ENCODE measurements at regions not wholly inside any gene's neighbourhood (a gene's known extent, or its start where the extent isn't known, plus 50 kb on each side); places are given as distances from the start of the nearest gene placed in this dataset.
"Not testable (repeated sequence)": the region's sequence is repeated elsewhere in the genome, so short reads cannot be mapped to it uniquely, and the experiment has no call there.

- H3K9me3 Mint-ChIP-seq = no peaks in the 10 kb centered on the region
- no peak overlapping the region for H3K27ac Mint-ChIP-seq
- H3K4me1 Mint-ChIP-seq = no peaks in the 10 kb centered on the region
These were observed 1870.9 kb downstream of the ARAP2 start for GRCh38 chr4:34373456-34373855.

DNA sequence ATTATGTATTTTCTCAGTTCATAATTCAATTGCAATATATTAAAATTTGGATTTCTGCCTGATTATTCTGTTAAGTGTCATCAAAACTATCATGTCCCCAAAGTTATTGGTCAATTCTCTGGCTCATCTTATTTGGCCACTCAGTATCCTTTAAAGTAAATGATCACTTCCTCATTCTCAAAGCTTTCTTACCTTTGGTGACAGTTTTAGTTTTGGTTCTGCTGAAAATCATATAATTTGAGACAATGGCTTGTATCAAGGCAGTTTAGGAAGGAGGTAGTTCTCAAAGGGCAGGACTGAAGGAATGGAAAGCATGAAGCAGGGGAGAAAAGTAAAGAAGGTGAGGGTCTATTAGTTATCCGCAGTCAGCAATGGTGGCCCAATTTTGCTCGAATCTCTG is 1832.1 kb downstream of the ARAP2 start:
- Mint-ChIP-seq H3K27me3 (no peaks in the 10 kb centered on the region), H3K36me3 (no peaks in the 10 kb centered on the region), H3K9me3 (peaks cover 3% of the 10 kb centered on the region), H3K4me1 (no peaks in the 10 kb centered on the region), H3K27ac (no peak overlapping the region), H3K4me3 (no peak overlapping the region)
- DNase-seq = no peak

More at GRCh38 chr4:34373456-34373855, 1870.9 kb downstream of the ARAP2 start:
- no peak for DNase-seq
- Mint-ChIP-seq H3K4me3 (no peak overlapping the region), H3K27me3 (no peaks in the 10 kb centered on the region), H3K36me3 (no peaks in the 10 kb centered on the region)

- H3K27ac Mint-ChIP-seq = no peak overlapping the region
- H3K27me3 Mint-ChIP-seq = no peaks in the 10 kb centered on the region
- no peaks in the 10 kb centered on the region for H3K36me3 Mint-ChIP-seq
- H3K9me3 Mint-ChIP-seq = peaks cover 3% of the 10 kb centered on the region
- no peaks in the 10 kb centered on the region for H3K4me1 Mint-ChIP-seq
- H3K4me3 Mint-ChIP-seq = no peak overlapping the region
- no peak for DNase-seq
These were observed 1831.4 kb downstream of the ARAP2 start for GRCh38 chr4:34412911-34413310.

- no peak for DNase-seq
- no peaks in the 10 kb centered on the region for H3K36me3 Mint-ChIP-seq
- no peak overlapping the region for H3K4me3 Mint-ChIP-seq
- H3K9me3 Mint-ChIP-seq = no peaks in the 10 kb centered on the region
- no peaks in the 10 kb centered on the region for H3K27me3 Mint-ChIP-seq
- no peak overlapping the region for H3K27ac Mint-ChIP-seq
- no peaks in the 10 kb centered on the region for H3K4me1 Mint-ChIP-seq
These were observed 1827.2 kb downstream of the ARAP2 start for GRCh38 chr4:34417160-34417559.

DNA sequence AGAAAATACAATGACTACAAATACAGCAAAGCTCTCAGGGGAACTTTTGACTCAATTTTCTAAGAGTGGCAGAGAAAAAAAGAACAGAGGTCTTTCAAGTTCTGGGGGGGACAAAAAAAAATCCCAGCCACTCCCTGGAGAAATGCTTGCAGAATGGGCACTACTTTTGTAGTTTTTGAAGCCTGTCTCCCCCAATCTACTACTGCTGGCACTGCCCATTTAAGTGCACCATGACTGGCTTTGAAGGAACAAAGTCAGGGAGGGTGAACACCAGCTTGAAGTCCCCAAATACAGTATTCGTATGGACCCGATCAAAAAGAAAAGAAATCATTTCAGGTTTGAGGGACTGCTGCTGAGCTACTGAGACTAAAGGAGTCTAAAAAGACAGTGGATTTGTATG is 1824.4 kb downstream of the ARAP2 start:
- H3K27me3 Mint-ChIP-seq = no peaks in the 10 kb centered on the region
- no peaks in the 10 kb centered on the region for H3K36me3 Mint-ChIP-seq

DNA sequence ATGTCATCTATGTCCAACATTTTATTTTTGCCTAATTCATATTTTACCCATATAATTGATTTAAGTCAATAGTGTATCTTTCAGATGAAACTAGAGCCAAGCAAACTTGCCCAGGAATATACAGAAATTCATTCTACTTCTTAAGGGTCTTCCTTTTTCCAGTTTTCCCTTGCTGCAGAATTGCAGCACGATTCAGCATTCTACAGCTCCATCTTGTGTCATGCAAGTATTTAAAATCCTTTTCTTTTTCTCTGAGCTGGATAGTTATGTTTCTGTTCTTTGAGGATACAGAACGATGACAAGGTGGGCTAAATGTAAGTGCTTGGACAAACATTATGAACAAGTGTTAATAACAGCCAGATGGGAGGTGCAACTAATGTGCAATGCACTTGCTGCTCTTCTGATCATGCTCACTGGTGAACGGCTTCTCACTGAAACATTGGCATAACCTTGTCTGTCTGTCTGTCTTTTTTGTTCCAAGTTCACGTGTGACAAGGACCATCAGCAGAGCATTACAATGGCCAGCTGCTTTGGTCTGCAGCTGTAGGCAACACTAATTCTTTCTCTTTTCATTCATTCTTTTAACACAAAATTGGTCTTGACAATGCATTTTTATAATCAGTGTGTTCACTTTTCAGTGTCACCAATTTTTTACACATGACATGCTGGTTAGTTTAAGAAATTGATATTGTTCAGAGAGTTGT is 1821.7 kb downstream of the ARAP2 start:
- no peak overlapping the region for H3K27ac Mint-ChIP-seq
- no peaks in the 10 kb centered on the region for H3K36me3 Mint-ChIP-seq
- no peak overlapping the region for H3K4me3 Mint-ChIP-seq
- H3K27me3 Mint-ChIP-seq = no peaks in the 10 kb centered on the region
- H3K4me1 Mint-ChIP-seq = no peaks in the 10 kb centered on the region
- no peaks in the 10 kb centered on the region for H3K9me3 Mint-ChIP-seq
- DNase-seq = no peak

More for the DNA sequence above, 1824.4 kb downstream of the ARAP2 start:
- H3K4me1 Mint-ChIP-seq = no peaks in the 10 kb centered on the region
- H3K4me3 Mint-ChIP-seq = no peak overlapping the region
- H3K27ac Mint-ChIP-seq = no peak overlapping the region
- H3K9me3 Mint-ChIP-seq = no peaks in the 10 kb centered on the region
- no peak for DNase-seq

- Mint-ChIP-seq H3K27me3 (no peaks in the 10 kb centered on the region), H3K36me3 (no peaks in the 10 kb centered on the region), H3K9me3 (peaks cover 7% of the 10 kb centered on the region), H3K4me3 (no peak overlapping the region), H3K4me1 (no peaks in the 10 kb centered on the region), H3K27ac (no peak overlapping the region)
- no peak for DNase-seq
These were observed 1811.6 kb downstream of the ARAP2 start for GRCh38 chr4:34432706-34433105.

DNA sequence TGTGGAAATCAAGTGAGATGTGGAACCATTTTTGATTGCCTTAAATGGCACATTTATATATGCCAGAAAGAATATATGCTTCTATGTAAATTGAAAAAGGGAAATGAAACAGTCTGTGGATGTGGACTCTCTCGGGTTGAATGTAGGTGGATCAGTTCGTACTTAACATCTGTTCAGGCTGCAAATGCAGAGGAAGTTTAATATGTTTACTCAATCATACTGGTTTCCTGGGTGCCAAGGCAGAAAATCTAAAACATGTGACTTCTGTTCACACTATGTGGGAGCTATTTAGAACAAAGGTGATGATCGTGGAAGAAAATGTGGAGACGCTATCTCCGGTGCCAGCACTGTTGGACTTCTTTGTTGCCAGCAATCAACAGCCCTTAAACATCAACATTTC is 1809.9 kb downstream of the ARAP2 start:
- not testable (repeated sequence) for H3K27me3 Mint-ChIP-seq, H3K27ac Mint-ChIP-seq, H3K4me1 Mint-ChIP-seq, H3K36me3 Mint-ChIP-seq, H3K9me3 Mint-ChIP-seq, H3K4me3 Mint-ChIP-seq, DNase-seq

GRCh38 chr4:34464196-34464595 is 1780.1 kb downstream of the ARAP2 start:
- Mint-ChIP-seq H3K27ac (no peak overlapping the region), H3K4me1 (no peaks in the 10 kb centered on the region), H3K4me3 (no peak overlapping the region), H3K36me3 (no peaks in the 10 kb centered on the region), H3K27me3 (no peaks in the 10 kb centered on the region), H3K9me3 (peaks cover 4% of the 10 kb centered on the region)
- DNase-seq = no peak

GRCh38 chr4:34466411-34466810 is 1777.9 kb downstream of the ARAP2 start:
- peaks cover 4% of the 10 kb centered on the region for H3K9me3 Mint-ChIP-seq
- H3K4me1 Mint-ChIP-seq = no peaks in the 10 kb centered on the region
- no peak for DNase-seq
- H3K27ac Mint-ChIP-seq = no peak overlapping the region
- H3K27me3 Mint-ChIP-seq = no peaks in the 10 kb centered on the region
- no peak overlapping the region for H3K4me3 Mint-ChIP-seq
- no peaks in the 10 kb centered on the region for H3K36me3 Mint-ChIP-seq

DNA sequence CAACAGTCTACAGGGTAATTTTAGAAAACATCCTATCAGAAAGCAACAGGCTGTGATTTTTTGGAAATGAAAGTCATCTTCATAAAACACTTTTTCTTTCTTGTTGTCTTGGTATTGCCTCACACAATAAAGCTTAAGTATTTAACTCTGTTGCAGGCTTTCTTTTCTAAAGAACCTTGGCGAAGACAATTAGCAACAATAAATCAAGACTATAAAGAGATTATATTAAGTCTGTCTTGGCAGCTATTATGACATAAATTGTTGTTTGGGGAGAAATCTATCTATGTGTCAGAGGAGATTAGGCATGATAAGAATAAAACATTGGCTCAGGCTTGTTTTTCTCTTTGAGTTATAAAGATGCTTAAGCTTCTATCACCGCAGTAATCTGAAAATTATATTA is 1774.8 kb downstream of the ARAP2 start:
- H3K27me3 Mint-ChIP-seq = no peaks in the 10 kb centered on the region
- H3K9me3 Mint-ChIP-seq = peaks cover 2% of the 10 kb centered on the region
- no peak for DNase-seq
- no peaks in the 10 kb centered on the region for H3K36me3 Mint-ChIP-seq
- H3K4me1 Mint-ChIP-seq = no peaks in the 10 kb centered on the region
- no peak overlapping the region for H3K4me3 Mint-ChIP-seq
- H3K27ac Mint-ChIP-seq = no peak overlapping the region

- H3K36me3 Mint-ChIP-seq = no peaks in the 10 kb centered on the region
These were observed 1759.1 kb downstream of the ARAP2 start for GRCh38 chr4:34485252-34485651.

GRCh38 chr4:34486461-34487363 is 1757.6 kb downstream of the ARAP2 start:
- no peak for DNase-seq
- no peaks in the 10 kb centered on the region for H3K4me1 Mint-ChIP-seq
- no peaks in the 10 kb centered on the region for H3K36me3 Mint-ChIP-seq
- H3K27ac Mint-ChIP-seq = no peak overlapping the region
- no peak overlapping the region for H3K4me3 Mint-ChIP-seq
- H3K27me3 Mint-ChIP-seq = no peaks in the 10 kb centered on the region
- peaks cover 4% of the 10 kb centered on the region for H3K9me3 Mint-ChIP-seq

More at GRCh38 chr4:34485252-34485651, 1759.1 kb downstream of the ARAP2 start:
- H3K4me1 Mint-ChIP-seq = no peaks in the 10 kb centered on the region
- H3K4me3 Mint-ChIP-seq = no peak overlapping the region
- H3K27me3 Mint-ChIP-seq = no peaks in the 10 kb centered on the region
- H3K27ac Mint-ChIP-seq = no peak overlapping the region
- no peak for DNase-seq
- peaks cover 4% of the 10 kb centered on the region for H3K9me3 Mint-ChIP-seq

- Mint-ChIP-seq H3K4me3 (no peak overlapping the region), H3K27me3 (no peaks in the 10 kb centered on the region), H3K27ac (no peak overlapping the region), H3K4me1 (no peaks in the 10 kb centered on the region), H3K9me3 (peaks cover 4% of the 10 kb centered on the region), H3K36me3 (no peaks in the 10 kb centered on the region)
- DNase-seq = no peak
These were observed 1751.9 kb downstream of the ARAP2 start for GRCh38 chr4:34492414-34492813.

GRCh38 chr4:34502086-34502485 is 1742.2 kb downstream of the ARAP2 start:
- H3K9me3 Mint-ChIP-seq = no peaks in the 10 kb centered on the region
- no peaks in the 10 kb centered on the region for H3K4me1 Mint-ChIP-seq
- no peak for DNase-seq
- H3K27ac Mint-ChIP-seq = no peak overlapping the region
- no peaks in the 10 kb centered on the region for H3K27me3 Mint-ChIP-seq
- H3K4me3 Mint-ChIP-seq = no peak overlapping the region
- H3K36me3 Mint-ChIP-seq = no peaks in the 10 kb centered on the region

GRCh38 chr4:34504731-34505130 is 1739.6 kb downstream of the ARAP2 start:
- not testable (repeated sequence) for DNase-seq, H3K4me1 Mint-ChIP-seq, H3K4me3 Mint-ChIP-seq, H3K27me3 Mint-ChIP-seq, H3K36me3 Mint-ChIP-seq, H3K27ac Mint-ChIP-seq, H3K9me3 Mint-ChIP-seq
